ENCODE measurements at regions not wholly inside any gene's neighbourhood (a gene's known extent, or its start where the extent isn't known, plus 50 kb on each side); places are given as distances from the start of the nearest gene placed in this dataset.
A peak's percentile ranks its signal among the peaks of the same experiment; 100 is the strongest.
"Not testable (repeated sequence)": the region's sequence is repeated elsewhere in the genome, so short reads cannot be mapped to it uniquely, and the experiment has no call there.

GRCh38 chr11:122195790-122196189, 79.8 kb upstream of the BLID start:
- no peak for DNase-seq

- not testable (repeated sequence) for DNase-seq
Measured at GRCh38 chr11:122193881-122194480, 78.0 kb upstream of the BLID start.

- DNase-seq: no peak
Measured at GRCh38 chr11:122193457-122193856, 77.4 kb upstream of the BLID start.

- no peak for DNase-seq
Measured at GRCh38 chr11:122192634-122193255, 76.7 kb upstream of the BLID start.

- DNase-seq: no peak
Measured at GRCh38 chr11:122190768-122191167, 74.8 kb upstream of the BLID start.

GRCh38 chr11:122189229-122189628, 73.2 kb upstream of the BLID start:
- DNase-seq: no peak

GRCh38 chr11:122187373-122188165, 71.6 kb upstream of the BLID start:
- DNase-seq: no peak

- DNase-seq: peak; percentile 100
Measured at GRCh38 chr11:122186439-122187080, 70.5 kb upstream of the BLID start.

- DNase-seq: peak; percentile 31
Measured at GRCh38 chr11:122183933-122184332, 67.9 kb upstream of the BLID start.

GRCh38 chr11:122181893-122182292, 65.9 kb upstream of the BLID start:
- DNase-seq: no peak

- DNase-seq: no peak
Measured at GRCh38 chr11:122181372-122181771, 65.4 kb upstream of the BLID start.

GRCh38 chr11:122179961-122180834, 64.2 kb upstream of the BLID start:
- no peak for DNase-seq

- DNase-seq: no peak
Measured at GRCh38 chr11:122178795-122179194, 62.8 kb upstream of the BLID start.

- DNase-seq: no peak
Measured at GRCh38 chr11:122177238-122177637, 61.2 kb upstream of the BLID start.

- no peak for DNase-seq
Measured at GRCh38 chr11:122176651-122177050, 60.6 kb upstream of the BLID start.

- DNase-seq: no peak
Measured at GRCh38 chr11:122175306-122175705, 59.3 kb upstream of the BLID start.

GRCh38 chr11:122173587-122173986, 57.6 kb upstream of the BLID start:
- no peak for DNase-seq

- DNase-seq: no peak
Measured at GRCh38 chr11:122173074-122173450, 57.0 kb upstream of the BLID start.

GRCh38 chr11:122172352-122173073, 56.5 kb upstream of the BLID start:
- DNase-seq: no peak

GRCh38 chr11:122170815-122171475, 54.9 kb upstream of the BLID start:
- DNase-seq: no peak

- DNase-seq: no peak
Measured at GRCh38 chr11:122168218-122168617, 52.2 kb upstream of the BLID start.
